GM23248 (cell line): ENCODE measurements at regions not wholly inside any gene's neighbourhood (a gene's known extent, or its start where the extent isn't known, plus 50 kb on each side); places are given as distances from the start of the nearest gene placed in this dataset.

ENCODE experiments used
- DNase-seq: peaks from one replicate; pipeline ENCODE4 v3.0.0-alpha.2; 2015
- H2AFZ ChIP-seq: fragments of 200-600 bp; sonication (generic); 2 replicates; pipeline ENCODE4 v1.6.1; 2016; ENCODE audit warnings: antibody characterized with exemption
- H3F3A ChIP-seq: fragments of 200-600 bp; sonication (generic); 2 replicates; pipeline ENCODE4 v1.6.1; 2016; ENCODE audit warnings: mild to moderate bottlenecking, antibody characterized with exemption, mixed run types; ENCODE audit not compliant: insufficient read depth
- H3K27ac ChIP-seq: fragments of 200-600 bp; sonication (generic); 2 replicates; pipeline ENCODE4 v1.5.1; 2016; ENCODE audit warnings: mild to moderate bottlenecking
- H3K27me3 ChIP-seq: fragments of 200-600 bp; sonication (generic); replicated peaks from 2 replicates; pipeline ENCODE4 v1.6.1; 2016; ENCODE audit warnings: mild to moderate bottlenecking; ENCODE audit not compliant: insufficient read depth
- H3K36me3 ChIP-seq: fragments of 200-600 bp; sonication (generic); 2 replicates; pipeline ENCODE4 v1.6.1; 2016; ENCODE audit warnings: low read depth, mild to moderate bottlenecking
- H3K4me1 ChIP-seq: fragments of 200-600 bp; sonication (generic); 2 replicates; pipeline ENCODE4 v1.6.1; 2016; ENCODE audit warnings: mild to moderate bottlenecking; ENCODE audit not compliant: insufficient read depth
- H3K4me2 ChIP-seq: fragments of 200-600 bp; sonication (generic); one replicate; pipeline ENCODE4 v1.6.1; 2016; ENCODE audit warnings: mild to moderate bottlenecking; ENCODE audit not compliant: unreplicated experiment
- H3K4me3 ChIP-seq: fragments of 200-600 bp; sonication (generic); 2 replicates; pipeline ENCODE4 v1.5.1; 2016; ENCODE audit warnings: mild to moderate bottlenecking
- H3K79me2 ChIP-seq: fragments of 200-600 bp; sonication (generic); 2 replicates; pipeline ENCODE4 v1.6.1; 2016; ENCODE audit warnings: mild to moderate bottlenecking; ENCODE audit not compliant: insufficient read depth
- H3K9ac ChIP-seq: fragments of 200-600 bp; sonication (generic); 2 replicates; pipeline ENCODE4 v1.6.1; 2016; ENCODE audit warnings: mild to moderate bottlenecking
- H3K9me2 ChIP-seq: fragments of 200-600 bp; sonication (generic); 2 replicates; pipeline ENCODE4 v1.6.1; 2016; ENCODE audit warnings: mixed run types, mild to moderate bottlenecking, moderate library complexity; ENCODE audit not compliant: insufficient read depth
- H3K9me3 ChIP-seq: fragments of 200-600 bp; sonication (generic); one replicate; pipeline ENCODE4 v1.6.1; 2017; ENCODE audit warnings: low read depth
- H4K20me1 ChIP-seq: fragments of 200-600 bp; sonication (generic); 2 replicates; pipeline ENCODE4 v1.6.0; 2016; ENCODE audit not compliant: insufficient read depth
- EZH2 ChIP-seq: fragments of 200-600 bp; sonication (generic); IDR thresholded peaks from 2 replicates; pipeline ENCODE4 v1.6.1; 2018; ENCODE audit warnings: antibody characterized with exemption, mild to moderate bottlenecking; ENCODE audit not compliant: insufficient read depth, poor library complexity, severe bottlenecking
- EZH2phosphoT487 ChIP-seq: fragments of 200-600 bp; sonication (generic); IDR thresholded peaks from 2 replicates; pipeline ENCODE4 v1.6.1; 2018; ENCODE audit warnings: antibody characterized with exemption, moderate library complexity, mild to moderate bottlenecking, low read depth; ENCODE audit not compliant: insufficient read depth
- WGBS, 2 experiments: methylation state at CpG; one replicate each; pipeline ENCODE4 v1.1.6; 2015 to 2017; ENCODE audit warnings: low lambda C conversion rate in 2 of 2, low coverage in 1 of 2; ENCODE audit errors: missing lambda C conversion rate in 2 of 2; 5-methylcytosine and 5-hydroxymethylcytosine counted together
- in situ Hi-C: fragments of 300-500 bp; cut with MboI; formaldehyde crosslinking; loops from 2 replicates; pipeline ENCODE4 v1.15.0; 2020

DNA sequence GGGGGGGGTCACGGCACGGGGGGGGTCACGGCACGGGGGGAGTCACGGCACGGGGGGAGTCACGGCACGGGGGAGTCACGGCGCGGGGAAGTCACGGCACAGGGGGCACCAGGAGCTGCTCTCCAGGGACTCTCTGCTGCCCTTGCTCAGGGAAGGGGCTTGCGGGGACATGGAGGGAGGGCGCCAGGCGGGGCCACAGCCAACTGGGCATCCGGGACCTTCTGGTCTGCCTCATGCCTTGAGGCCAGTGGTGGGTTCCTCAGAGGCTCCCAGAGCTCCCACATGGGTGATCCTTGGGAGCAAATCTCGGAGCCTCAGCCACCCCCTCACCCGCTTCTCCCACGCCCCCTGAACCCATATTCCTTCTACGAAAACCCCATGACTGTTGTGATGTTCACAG, 55.8 kb upstream of the TMEM18 start:
- no peak for TF ChIP-seq EZH2phosphoT487
- no peak for TF ChIP-seq EZH2

DNA sequence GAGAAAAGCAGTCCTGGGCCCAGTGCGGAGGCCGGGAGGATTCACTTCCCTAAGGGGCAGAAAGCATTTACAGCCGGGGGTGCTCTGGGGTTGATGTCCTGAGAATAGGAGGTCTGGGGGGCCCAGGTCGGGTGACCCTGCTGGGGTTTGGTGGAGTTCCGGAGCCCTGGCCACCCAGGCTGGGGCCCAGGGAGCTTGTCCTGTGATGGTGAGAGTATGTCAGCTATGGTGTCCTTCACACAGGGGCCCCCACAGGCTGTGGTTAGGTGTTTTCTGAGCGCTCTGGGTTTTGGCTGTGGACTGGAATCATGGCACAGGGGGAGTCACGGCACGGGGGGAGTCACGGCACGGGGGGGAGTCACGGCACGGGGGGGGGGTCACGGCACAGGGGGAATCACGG, 54.5 kb upstream of the TMEM18 start:
- Histone ChIP-seq H3K36me3 (no peaks in the 10 kb centered on the region), H3K4me2 (no peak overlapping the region), H3K79me2 (no peaks in the 10 kb centered on the region), H4K20me1 (no peaks in the 10 kb centered on the region), H3K4me1 (no peaks in the 10 kb centered on the region), H3F3A (no peaks in the 10 kb centered on the region), H3K9me3 (no peaks in the 10 kb centered on the region), H3K9me2 (no peaks in the 10 kb centered on the region), H3K9ac (no peak overlapping the region), H3K4me3 (no peak overlapping the region), H2AFZ (no peak overlapping the region), H3K27ac (no peak overlapping the region), H3K27me3 (0 out of 2 replicates have a peak, but pooled peaks cover 13% of the 10 kb centered on the region)
- in situ Hi-C loops, result no loop called here
- TF ChIP-seq EZH2phosphoT487, result no peak
- no peak for TF ChIP-seq EZH2
- DNase-seq, result no peak
- WGBS, 2 experiments, result 44 to 53% methylated on average over 6 to 14 of the region's 14 CpGs

More for the DNA sequence above, 55.8 kb upstream of the TMEM18 start:
- no peaks in the 10 kb centered on the region for H3F3A ChIP-seq
- H3K36me3 ChIP-seq, result no peaks in the 10 kb centered on the region
- no peaks in the 10 kb centered on the region for H4K20me1 ChIP-seq
- no peaks in the 10 kb centered on the region for H3K79me2 ChIP-seq
- H3K4me3 ChIP-seq, result no peak overlapping the region
- H2AFZ ChIP-seq, result no peak overlapping the region
- 0 out of 2 replicates have a peak, but pooled peaks cover 13% of the 10 kb centered on the region for H3K27me3 ChIP-seq
- no peaks in the 10 kb centered on the region for H3K4me1 ChIP-seq
- in situ Hi-C loops, result no loop called here
- no peak overlapping the region for H3K4me2 ChIP-seq
- H3K9me2 ChIP-seq, result no peaks in the 10 kb centered on the region
- H3K9ac ChIP-seq, result no peak overlapping the region
- no peak overlapping the region for H3K27ac ChIP-seq
- WGBS, 2 experiments, result 72 to 79% methylated on average over 5 to 18 of the region's 20 CpGs
- H3K9me3 ChIP-seq, result no peaks in the 10 kb centered on the region
- no peak for DNase-seq

GRCh38 chr2:729376-729861, 52.2 kb upstream of the TMEM18 start:
- no peak overlapping the region for H3K4me2 ChIP-seq
- H3K4me1 ChIP-seq, result no peaks in the 10 kb centered on the region
- DNase-seq, result no peak
- no peaks in the 10 kb centered on the region for H3K9me3 ChIP-seq
- H3K9ac ChIP-seq, result no peak overlapping the region
- H3K27ac ChIP-seq, result no peak overlapping the region
- H3K36me3 ChIP-seq, result no peaks in the 10 kb centered on the region
- WGBS, 2 experiments, result 18 to 20% methylated on average over 10 of the region's 10 CpGs
- H2AFZ ChIP-seq, result no peak overlapping the region
- H3K79me2 ChIP-seq, result no peaks in the 10 kb centered on the region
- 0 out of 2 replicates have a peak, but pooled peaks cover 13% of the 10 kb centered on the region for H3K27me3 ChIP-seq
- in situ Hi-C loops, result no loop called here
- H3F3A ChIP-seq, result no peaks in the 10 kb centered on the region
- H3K9me2 ChIP-seq, result no peaks in the 10 kb centered on the region
- no peak overlapping the region for H3K4me3 ChIP-seq
- no peaks in the 10 kb centered on the region for H4K20me1 ChIP-seq
- TF ChIP-seq EZH2, result no peak
- TF ChIP-seq EZH2phosphoT487, result no peak

- 47 to 54% methylated on average over 1 of the region's 1 CpG for WGBS, 2 experiments
- Histone ChIP-seq H3K9ac (no peak overlapping the region), H3K9me3 (no peaks in the 10 kb centered on the region), H3K4me1 (no peaks in the 10 kb centered on the region), H2AFZ (no peak overlapping the region), H3F3A (no peaks in the 10 kb centered on the region), H4K20me1 (no peaks in the 10 kb centered on the region), H3K4me2 (no peak overlapping the region), H3K4me3 (no peak overlapping the region), H3K27me3 (peaks cover 13% of the 10 kb centered on the region; the same call in 1 of the 2 replicates), H3K79me2 (no peaks in the 10 kb centered on the region), H3K9me2 (no peaks in the 10 kb centered on the region), H3K27ac (no peak overlapping the region), H3K36me3 (no peaks in the 10 kb centered on the region)
- in situ Hi-C loops, result no loop called here
- DNase-seq, result no peak
- TF ChIP-seq EZH2, result no peak
- no peak for TF ChIP-seq EZH2phosphoT487
These were observed 51.0 kb upstream of the TMEM18 start for GRCh38 chr2:728165-728564.

DNA sequence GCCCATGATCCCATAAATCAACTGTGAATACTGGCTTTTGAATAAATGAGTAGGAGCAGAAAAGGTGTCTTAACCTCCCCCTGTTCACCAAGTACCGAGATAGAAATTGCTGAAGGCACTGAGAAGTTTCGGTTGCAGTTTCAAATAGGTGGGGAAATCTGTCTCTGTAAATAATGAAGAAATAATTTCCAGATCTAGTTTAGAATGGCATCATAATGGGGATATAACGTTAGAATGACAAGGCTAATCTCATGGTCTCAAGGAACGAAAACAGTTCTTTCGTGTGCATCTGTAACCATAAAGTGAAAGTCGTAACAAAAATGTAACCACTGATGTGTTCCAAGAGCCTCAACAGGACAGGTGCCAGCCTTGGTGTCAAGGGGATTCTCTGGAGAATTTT, 49.9 kb upstream of the TMEM18 start:
- no peaks in the 10 kb centered on the region for H3K9me2 ChIP-seq
- no peaks in the 10 kb centered on the region for H3K9me3 ChIP-seq
- H3K4me1 ChIP-seq, result no peaks in the 10 kb centered on the region
- no peak for TF ChIP-seq EZH2phosphoT487
- TF ChIP-seq EZH2, result no peak
- no peak overlapping the region for H3K9ac ChIP-seq
- in situ Hi-C loops, result no loop called here
- H3K79me2 ChIP-seq, result no peaks in the 10 kb centered on the region
- H4K20me1 ChIP-seq, result no peaks in the 10 kb centered on the region
- no peak overlapping the region for H3K4me2 ChIP-seq
- no peak overlapping the region for H2AFZ ChIP-seq
- no peak overlapping the region for H3K27ac ChIP-seq
- no peaks in the 10 kb centered on the region for H3F3A ChIP-seq
- H3K27me3 ChIP-seq, result peaks cover 13% of the 10 kb centered on the region; the same call in 1 of the 2 replicates
- H3K4me3 ChIP-seq, result no peak overlapping the region
- DNase-seq, result no peak
- no peaks in the 10 kb centered on the region for H3K36me3 ChIP-seq
- WGBS, 2 experiments, result 50 to 57% methylated on average over 6 of the region's 6 CpGs
